ENCODE measurements at regions not wholly inside any gene's neighbourhood (a gene's known extent, or its start where the extent isn't known, plus 50 kb on each side); places are given as distances from the start of the nearest gene placed in this dataset.

- no peaks in the 10 kb centered on the region for H3K79me2 ChIP-seq (ENCODE audit: low read depth)
- no peak overlapping the region for H3K27ac ChIP-seq
- TF ChIP-seq EZH2 (IDR thresholded peaks at IDR 0.05; ENCODE audit: low read depth) (no peak), CTCF (conservative IDR thresholded peaks at IDR 0.05) (no peak)
- POLR2A ChIA-PET (ENCODE audit: unreplicated experiment) = no interaction called here
- no peaks in the 10 kb centered on the region for H3K36me3 ChIP-seq (ENCODE audit: low read depth)
- no peak overlapping the region for H3K4me2 ChIP-seq
- H3K9me3 ChIP-seq (ENCODE audit: insufficient read depth, low read depth) = no peaks in the 10 kb centered on the region
- H2AFZ ChIP-seq = no peak overlapping the region
- intact Hi-C loops (cut with micrococcal nuclease; ENCODE audit: unreplicated experiment) = no loop called here
- H3K9me2 ChIP-seq (ENCODE audit: insufficient read depth) = no peaks in the 10 kb centered on the region
- no peaks in the 10 kb centered on the region for H3K4me1 ChIP-seq (replicated peaks; ENCODE audit: insufficient read depth)
- BruUV-seq (replicated peaks) = no TSS peak
- CTCF ChIA-PET = no interaction called here
- no peak overlapping the region for H3K4me3 ChIP-seq
- no peaks in the 10 kb centered on the region for H3F3A ChIP-seq (ENCODE audit: insufficient read depth, low read depth)
- DNase-seq = no peak
- H3K27me3 ChIP-seq (ENCODE audit: insufficient read depth, low read depth) = peaks cover 85% of the 10 kb centered on the region
- no peaks in the 10 kb centered on the region for H4K20me1 ChIP-seq (ENCODE audit: insufficient read depth)
Observed at GRCh38 chr2:494853-495252, 182.4 kb downstream of the TMEM18 start.

- no TSS peak for BruUV-seq (replicated peaks)
- Histone ChIP-seq H3K4me2 (no peak overlapping the region), H3K4me1 (replicated peaks; ENCODE audit: insufficient read depth) (no peaks in the 10 kb centered on the region), H3K79me2 (ENCODE audit: low read depth) (no peaks in the 10 kb centered on the region), H3K9me3 (ENCODE audit: insufficient read depth, low read depth) (no peaks in the 10 kb centered on the region), H3K4me3 (no peak overlapping the region), H3F3A (ENCODE audit: insufficient read depth, low read depth) (no peaks in the 10 kb centered on the region), H4K20me1 (ENCODE audit: insufficient read depth) (no peaks in the 10 kb centered on the region), H3K36me3 (ENCODE audit: low read depth) (no peaks in the 10 kb centered on the region), H3K27me3 (ENCODE audit: insufficient read depth, low read depth) (peaks cover 70% of the 10 kb centered on the region), H3K9me2 (ENCODE audit: insufficient read depth) (no peaks in the 10 kb centered on the region), H3K27ac (no peak overlapping the region), H2AFZ (no peak overlapping the region)
- no peak for DNase-seq
- ChIA-PET CTCF (no interaction called here), POLR2A (ENCODE audit: unreplicated experiment) (no interaction called here)
- TF ChIP-seq EZH2 (IDR thresholded peaks at IDR 0.05; ENCODE audit: low read depth) (no peak), CTCF (conservative IDR thresholded peaks at IDR 0.05) (no peak)
- intact Hi-C loops (cut with micrococcal nuclease; ENCODE audit: unreplicated experiment) = no loop called here
Observed at GRCh38 chr2:493228-493627, 184.0 kb downstream of the TMEM18 start.

- TF ChIP-seq EZH2 (IDR thresholded peaks at IDR 0.05; ENCODE audit: low read depth) (no peak), CTCF (conservative IDR thresholded peaks at IDR 0.05) (no peak)
- no TSS peak for BruUV-seq (replicated peaks)
- ChIA-PET CTCF (no interaction called here), POLR2A (ENCODE audit: unreplicated experiment) (no interaction called here)
- intact Hi-C loops (cut with micrococcal nuclease; ENCODE audit: unreplicated experiment) = no loop called here
- Histone ChIP-seq H3K9me2 (ENCODE audit: insufficient read depth) (no peaks in the 10 kb centered on the region), H2AFZ (no peak overlapping the region), H3K36me3 (ENCODE audit: low read depth) (no peaks in the 10 kb centered on the region), H3F3A (ENCODE audit: insufficient read depth, low read depth) (no peaks in the 10 kb centered on the region), H3K4me2 (peak overlapping the region; percentile 41; the same call in 1 of the 2 replicates), H3K9me3 (ENCODE audit: insufficient read depth, low read depth) (no peaks in the 10 kb centered on the region), H3K4me3 (no peak overlapping the region), H3K4me1 (replicated peaks; ENCODE audit: insufficient read depth) (no peaks in the 10 kb centered on the region), H3K27ac (no peak overlapping the region), H3K79me2 (ENCODE audit: low read depth) (no peaks in the 10 kb centered on the region), H4K20me1 (ENCODE audit: insufficient read depth) (no peaks in the 10 kb centered on the region), H3K27me3 (ENCODE audit: insufficient read depth, low read depth) (peaks cover 64% of the 10 kb centered on the region)
- no peak for DNase-seq
Observed at GRCh38 chr2:492178-492577, 185.0 kb downstream of the TMEM18 start.
